ENCODE measurements at regions not wholly inside any gene's neighbourhood (a gene's known extent, or its start where the extent isn't known, plus 50 kb on each side); places are given as distances from the start of the nearest gene placed in this dataset.

- TF ChIP-seq POLR2A (IDR thresholded peaks at IDR 0.05) (no peak), CTCF (IDR thresholded peaks at IDR 0.05) (no peak)
Measured at GRCh38 chr6:15956205-15957106, 172.4 kb upstream of the MYLIP start.

All from prostate gland (tissue), 2 donors.